GM23248 (cell line): ENCODE measurements at regions not wholly inside any gene's neighbourhood (a gene's known extent, or its start where the extent isn't known, plus 50 kb on each side); places are given as distances from the start of the nearest gene placed in this dataset.

Experiments
- EZH2 ChIP-seq: fragments of 200-600 bp; sonication (generic); IDR thresholded peaks from 2 replicates; pipeline ENCODE4 v1.6.1; 2018; ENCODE audit warnings: antibody characterized with exemption, mild to moderate bottlenecking; ENCODE audit not compliant: insufficient read depth, poor library complexity, severe bottlenecking
- EZH2phosphoT487 ChIP-seq: fragments of 200-600 bp; sonication (generic); IDR thresholded peaks from 2 replicates; pipeline ENCODE4 v1.6.1; 2018; ENCODE audit warnings: antibody characterized with exemption, moderate library complexity, mild to moderate bottlenecking, low read depth; ENCODE audit not compliant: insufficient read depth

GRCh38 chr5:116674881-116675625, 100.4 kb upstream of the SEMA6A start:
- TF ChIP-seq EZH2 = no peak
- TF ChIP-seq EZH2phosphoT487 = no peak
